ENCODE measurements at regions not wholly inside any gene's neighbourhood (a gene's known extent, or its start where the extent isn't known, plus 50 kb on each side); places are given as distances from the start of the nearest gene placed in this dataset.
"Not testable (repeated sequence)": the region's sequence is repeated elsewhere in the genome, so short reads cannot be mapped to it uniquely, and the experiment has no call there.

GRCh38 chr21:35719080-35719479 lies 341.2 kb downstream of the SETD4 start:
- intact Hi-C loops (cut with DNase I; ENCODE audit: low total_unique reads): no loop called here
- no peak for TF ChIP-seq POLR2A (IDR thresholded peaks at IDR 0.05)
- TF ChIP-seq CTCF (IDR thresholded peaks at IDR 0.05): no peak
- 66 to 67% methylated on average over 1 of the region's 1 CpG for WGBS, 2 donors
- DNase-seq (ENCODE audit: low spot score in 2 of 2): no peak
- H3K4me3 ChIP-seq (ENCODE audit: low read depth, poor library complexity, severe bottlenecking): no peak overlapping the region

DNA sequence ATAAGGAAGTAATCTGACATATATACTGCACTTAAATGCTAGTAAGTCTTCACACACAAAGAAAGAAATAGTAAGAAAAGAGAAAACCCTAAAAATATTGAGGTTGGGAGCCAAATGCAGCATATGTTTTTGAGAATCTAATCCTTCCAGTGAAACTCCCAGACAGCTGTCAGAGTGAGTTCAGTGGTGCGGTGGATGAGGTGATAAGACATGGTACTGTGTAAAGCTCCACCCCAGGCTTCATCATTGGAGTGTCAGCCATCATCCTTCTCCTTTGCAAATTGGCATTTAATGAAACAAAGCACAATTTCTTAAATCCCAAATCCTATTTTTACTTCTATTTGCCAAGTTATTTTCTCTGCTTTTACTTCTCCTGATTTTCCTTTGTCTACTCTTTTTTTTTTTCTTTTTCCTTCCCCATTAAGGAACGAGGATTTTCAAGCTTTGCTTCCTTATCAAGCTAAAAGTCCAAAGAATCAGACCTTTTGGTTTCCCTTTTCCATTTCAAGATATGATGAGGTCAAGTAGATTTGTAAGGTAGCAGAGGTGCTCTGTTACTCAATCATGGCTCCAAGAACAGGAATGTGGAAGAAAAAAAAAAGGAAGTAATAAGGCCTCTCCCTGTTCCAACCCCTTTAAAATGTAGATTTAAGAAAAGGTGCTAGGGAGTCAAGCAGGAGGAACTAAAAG lies 343.3 kb downstream of the SETD4 start:
- no peak for TF ChIP-seq CTCF (IDR thresholded peaks at IDR 0.05)
- no peak for TF ChIP-seq POLR2A (IDR thresholded peaks at IDR 0.05)
- intact Hi-C loops (cut with DNase I; ENCODE audit: low total_unique reads): no loop called here
- WGBS, 2 donors: 67 to 69% methylated on average over 2 of the region's 2 CpGs
- no peak overlapping the region for H3K4me3 ChIP-seq (ENCODE audit: low read depth, poor library complexity, severe bottlenecking)
- no peak for DNase-seq (ENCODE audit: low spot score in 2 of 2)

GRCh38 chr21:35713914-35714313 lies 346.4 kb downstream of the SETD4 start:
- intact Hi-C loops (cut with DNase I; ENCODE audit: low total_unique reads): no loop called here
- no peak overlapping the region for H3K4me3 ChIP-seq (ENCODE audit: low read depth, poor library complexity, severe bottlenecking)
- no peak for TF ChIP-seq CTCF (IDR thresholded peaks at IDR 0.05)
- no peak for TF ChIP-seq POLR2A (IDR thresholded peaks at IDR 0.05)
- WGBS, 2 donors: 79 to 88% methylated on average over 2 of the region's 2 CpGs
- DNase-seq (ENCODE audit: low spot score in 2 of 2): no peak

GRCh38 chr21:35711661-35712060 lies 348.7 kb downstream of the SETD4 start:
- DNase-seq (ENCODE audit: low spot score in 2 of 2): no peak
- no peak overlapping the region for H3K4me3 ChIP-seq (ENCODE audit: low read depth, poor library complexity, severe bottlenecking)
- 63 to 65% methylated on average over 2 of the region's 2 CpGs for WGBS, 2 donors
- intact Hi-C loops (cut with DNase I; ENCODE audit: low total_unique reads): no loop called here
- TF ChIP-seq CTCF (IDR thresholded peaks at IDR 0.05) (no peak), POLR2A (IDR thresholded peaks at IDR 0.05) (no peak)

DNA sequence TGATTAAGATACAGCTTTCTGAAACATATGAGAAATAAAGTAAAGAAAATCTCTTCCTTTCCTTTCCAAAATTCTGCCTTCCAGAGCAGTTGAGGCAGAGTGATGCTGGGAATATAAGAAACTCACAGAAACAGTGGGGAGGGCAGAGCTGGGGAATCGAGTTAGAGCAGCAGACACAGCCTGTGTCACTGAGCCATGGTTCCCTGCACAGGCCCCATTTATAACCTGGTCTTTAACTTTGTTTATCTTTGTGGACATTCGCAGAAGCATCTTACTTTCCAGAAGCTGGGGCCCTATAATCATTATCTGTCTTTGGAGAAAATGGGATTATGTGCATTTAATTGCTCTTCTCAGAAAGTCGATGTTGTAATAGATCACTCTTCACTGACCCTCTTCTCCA lies 349.1 kb downstream of the SETD4 start:
- no peak overlapping the region for H3K4me3 ChIP-seq (ENCODE audit: low read depth, poor library complexity, severe bottlenecking)
- intact Hi-C loops (cut with DNase I; ENCODE audit: low total_unique reads): no loop called here
- TF ChIP-seq POLR2A (IDR thresholded peaks at IDR 0.05) (no peak), CTCF (IDR thresholded peaks at IDR 0.05) (no peak)
- WGBS, 2 donors: 75 to 83% methylated on average over 3 of the region's 3 CpGs
- no peak for DNase-seq (ENCODE audit: low spot score in 2 of 2)

DNA sequence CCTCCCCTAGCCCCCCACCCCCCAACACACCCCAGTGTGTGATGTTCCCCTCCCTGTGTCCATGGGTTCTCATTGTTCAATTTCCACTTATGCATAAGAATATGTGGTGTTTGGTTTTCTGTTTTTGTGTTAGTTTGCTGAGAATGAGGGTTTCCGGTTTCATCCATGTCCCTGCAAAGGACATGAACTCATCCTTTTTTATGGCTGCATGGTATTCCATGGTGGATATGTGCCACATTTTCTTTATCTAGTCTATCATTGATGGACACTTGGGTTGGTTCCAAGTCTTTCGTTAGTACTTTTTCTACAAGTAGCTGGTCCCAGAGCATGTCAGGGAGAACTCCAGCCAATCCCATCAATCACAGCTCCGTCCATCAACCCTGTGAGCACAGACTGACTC lies 350.3 kb downstream of the SETD4 start:
- intact Hi-C loops (cut with DNase I; ENCODE audit: low total_unique reads); DNase-seq (ENCODE audit: low spot score in 2 of 2): not testable (repeated sequence)
- WGBS, 2 donors: 33 to 87% methylated on average over 3 of the region's 3 CpGs

More for the DNA sequence above, 350.3 kb downstream of the SETD4 start:
- H3K4me3 ChIP-seq (ENCODE audit: low read depth, poor library complexity, severe bottlenecking): not testable (repeated sequence)
